ENCODE measurements at regions not wholly inside any gene's neighbourhood (a gene's known extent, or its start where the extent isn't known, plus 50 kb on each side); places are given as distances from the start of the nearest gene placed in this dataset.

- peaks cover 3% of the 10 kb centered on the region for H3K9me3 ChIP-seq (ENCODE audit: low read length)
- no peak overlapping the region for H3K4me2 ChIP-seq (ENCODE audit: low read length)
- no peak overlapping the region for H3K9ac ChIP-seq (ENCODE audit: low read length)
- no peaks in the 10 kb centered on the region for H4K20me1 ChIP-seq (ENCODE audit: insufficient read depth)
- H3F3A ChIP-seq (ENCODE audit: insufficient read depth, low read length, poor library complexity, severe bottlenecking): no peaks in the 10 kb centered on the region
- no peaks in the 10 kb centered on the region for H3K27me3 ChIP-seq (ENCODE audit: insufficient read depth, low read depth, low read length)
- no peaks in the 10 kb centered on the region for H3K9me2 ChIP-seq (ENCODE audit: insufficient read depth, low read length)
- no peaks in the 10 kb centered on the region for H3K79me2 ChIP-seq (replicated peaks; ENCODE audit: insufficient read depth, low read length)
- H3K4me3 ChIP-seq (ENCODE audit: low read length): no peak overlapping the region
- TF ChIP-seq SMC3 (conservative IDR thresholded peaks at IDR 0.05; ENCODE audit: poor library complexity): no peak
- TF ChIP-seq REST (IDR thresholded peaks at IDR 0.05; ENCODE audit: borderline replicate concordance): no peak
- no peak for TF ChIP-seq RAD21 (conservative IDR thresholded peaks at IDR 0.05)
- no peak for TF ChIP-seq POLR2AphosphoS5 (IDR thresholded peaks at IDR 0.05)
- no peak for TF ChIP-seq CTCF (IDR thresholded peaks at IDR 0.05; ENCODE audit: poor library complexity, severe bottlenecking)
- no peak for TF ChIP-seq EP300 (conservative IDR thresholded peaks at IDR 0.05; ENCODE audit: poor library complexity, severe bottlenecking)
- TF ChIP-seq TAF1 (IDR thresholded peaks at IDR 0.05; ENCODE audit: low read depth): no peak
- no peak for TF ChIP-seq MXI1 (conservative IDR thresholded peaks at IDR 0.05; ENCODE audit: poor library complexity, severe bottlenecking)
- no peak for TF ChIP-seq EZH2 (IDR thresholded peaks at IDR 0.05; ENCODE audit: borderline replicate concordance, insufficient read depth, low read length, poor library complexity, severe bottlenecking)
- H3K27ac ChIP-seq (ENCODE audit: low read length): no peak overlapping the region
- no peaks in the 10 kb centered on the region for H3K36me3 ChIP-seq (ENCODE audit: insufficient read depth, low read length)
- no peak overlapping the region for H2AFZ ChIP-seq (ENCODE audit: low read depth, low read length)
Observed at GRCh38 chr16:50440991-50441390, 72.2 kb upstream of the BRD7 start.

GRCh38 chr16:50440531-50440930 lies 71.7 kb upstream of the BRD7 start:
- Histone ChIP-seq H3K27me3 (ENCODE audit: insufficient read depth, low read depth, low read length) (no peaks in the 10 kb centered on the region), H3K4me2 (ENCODE audit: low read length) (no peak overlapping the region), H3K9me3 (ENCODE audit: low read length) (peaks cover 3% of the 10 kb centered on the region), H3K79me2 (replicated peaks; ENCODE audit: insufficient read depth, low read length) (no peaks in the 10 kb centered on the region), H3K9me2 (ENCODE audit: insufficient read depth, low read length) (no peaks in the 10 kb centered on the region), H3F3A (ENCODE audit: insufficient read depth, low read length, poor library complexity, severe bottlenecking) (no peaks in the 10 kb centered on the region), H2AFZ (ENCODE audit: low read depth, low read length) (no peak overlapping the region), H3K36me3 (ENCODE audit: insufficient read depth, low read length) (no peaks in the 10 kb centered on the region), H3K9ac (ENCODE audit: low read length) (no peak overlapping the region), H3K4me3 (ENCODE audit: low read length) (no peak overlapping the region), H4K20me1 (ENCODE audit: insufficient read depth) (no peaks in the 10 kb centered on the region), H3K27ac (ENCODE audit: low read length) (no peak overlapping the region)
- TF ChIP-seq MXI1 (conservative IDR thresholded peaks at IDR 0.05; ENCODE audit: poor library complexity, severe bottlenecking) (no peak), EP300 (conservative IDR thresholded peaks at IDR 0.05; ENCODE audit: poor library complexity, severe bottlenecking) (no peak), SMC3 (conservative IDR thresholded peaks at IDR 0.05; ENCODE audit: poor library complexity) (no peak), RAD21 (conservative IDR thresholded peaks at IDR 0.05) (no peak), REST (IDR thresholded peaks at IDR 0.05; ENCODE audit: borderline replicate concordance) (no peak), POLR2AphosphoS5 (IDR thresholded peaks at IDR 0.05) (no peak), CTCF (IDR thresholded peaks at IDR 0.05; ENCODE audit: poor library complexity, severe bottlenecking) (no peak), TAF1 (IDR thresholded peaks at IDR 0.05; ENCODE audit: low read depth) (no peak), EZH2 (IDR thresholded peaks at IDR 0.05; ENCODE audit: borderline replicate concordance, insufficient read depth, low read length, poor library complexity, severe bottlenecking) (no peak)
